ENCODE measurements at regions not wholly inside any gene's neighbourhood (a gene's known extent, or its start where the extent isn't known, plus 50 kb on each side); places are given as distances from the start of the nearest gene placed in this dataset.
A peak's percentile ranks its signal among the peaks of the same experiment; 100 is the strongest.

GRCh38 chr1:34441259-34442069, 264.8 kb downstream of the C1orf94 start:
- no peaks in the 10 kb centered on the region for H3K36me3 ChIP-seq (ENCODE audit: control insufficient read depth, insufficient read depth, low read length)
- no peak overlapping the region for H3K4me3 ChIP-seq (ENCODE audit: low read depth, low read length)
- no peak overlapping the region for H3K27ac ChIP-seq (ENCODE audit: insufficient read depth, low read length, poor library complexity, severe bottlenecking)
- H3K4me3 Mint-ChIP-seq: no peak overlapping the region
- H3K9me3 ChIP-seq (ENCODE audit: control insufficient read depth in 2 of 2, low read length in 2 of 2): no peaks in the 10 kb centered on the region
- H3K4me1 Mint-ChIP-seq: no peaks in the 10 kb centered on the region
- no peaks in the 10 kb centered on the region for H3K36me3 Mint-ChIP-seq
- no peak overlapping the region for H3K27ac Mint-ChIP-seq
- peaks cover 6% of the 10 kb centered on the region for H3K27me3 Mint-ChIP-seq
- H3K4me1 ChIP-seq (ENCODE audit: control insufficient read depth, insufficient read depth, low read length, poor library complexity, severe bottlenecking): no peaks in the 10 kb centered on the region
- H3K9me3 Mint-ChIP-seq: peaks cover 0 to 6% (median 0%) of the 10 kb centered on the region in 7 donors
- ATAC-seq (ENCODE audit: low read depth in 2 of 2): no peak
- peaks cover 9% of the 10 kb centered on the region for H3K27me3 ChIP-seq (ENCODE audit: control insufficient read depth, insufficient read depth, low read length)
- DNase-seq: no peak

DNA sequence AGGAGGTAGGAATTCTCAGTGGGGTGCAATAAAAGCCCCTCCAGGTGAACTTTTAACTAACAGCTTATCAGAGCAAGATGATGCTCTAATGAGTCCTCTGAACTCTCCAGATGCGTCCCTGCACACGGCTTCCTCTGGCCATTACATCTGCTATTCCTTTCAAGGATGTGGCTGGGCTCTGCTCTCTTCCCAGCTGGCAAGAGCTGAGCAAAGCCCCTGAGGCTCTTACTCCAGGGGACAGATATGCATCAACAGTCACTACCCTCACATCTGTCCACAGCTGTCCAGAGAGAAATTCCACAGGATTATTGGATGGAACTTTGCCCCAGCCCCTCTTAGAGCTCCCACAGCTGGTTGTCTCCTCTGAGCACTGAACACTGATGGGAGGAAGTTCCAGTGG, 267.8 kb downstream of the C1orf94 start:
- Histone ChIP-seq H3K4me1 (ENCODE audit: control insufficient read depth, insufficient read depth, low read length, poor library complexity, severe bottlenecking) (no peaks in the 10 kb centered on the region), H3K27me3 (ENCODE audit: control insufficient read depth, insufficient read depth, low read length) (no peaks in the 10 kb centered on the region), H3K9me3 (ENCODE audit: control insufficient read depth in 2 of 2, low read length in 2 of 2) (no peaks in the 10 kb centered on the region), H3K36me3 (ENCODE audit: control insufficient read depth, insufficient read depth, low read length) (no peaks in the 10 kb centered on the region), H3K4me3 (ENCODE audit: low read depth, low read length) (no peak overlapping the region), H3K27ac (ENCODE audit: insufficient read depth, low read length, poor library complexity, severe bottlenecking) (no peak overlapping the region)
- peaks cover 13% of the 10 kb centered on the region for H3K27me3 Mint-ChIP-seq
- no peak overlapping the region for H3K27ac Mint-ChIP-seq
- H3K36me3 Mint-ChIP-seq: no peaks in the 10 kb centered on the region
- DNase-seq (no peak), ATAC-seq (ENCODE audit: low read depth in 2 of 2) (no peak)
- H3K4me3 Mint-ChIP-seq: no peak overlapping the region
- H3K4me1 Mint-ChIP-seq: no peaks in the 10 kb centered on the region
- H3K9me3 Mint-ChIP-seq: peaks cover 0 to 4% (median 0%) of the 10 kb centered on the region in 7 donors

GRCh38 chr1:34450325-34450724, 273.6 kb downstream of the C1orf94 start:
- Mint-ChIP-seq H3K27ac (no peak overlapping the region), H3K4me3 (no peak overlapping the region), H3K4me1 (no peaks in the 10 kb centered on the region), H3K9me3 (peaks cover 0 to 3% (median 0%) of the 10 kb centered on the region in 7 donors), H3K36me3 (no peaks in the 10 kb centered on the region), H3K27me3 (peaks cover 7% of the 10 kb centered on the region)
- ATAC-seq (ENCODE audit: low read depth in 2 of 2) (no peak), DNase-seq (no peak)
- H3K4me3 ChIP-seq (ENCODE audit: low read depth, low read length): no peak overlapping the region
- H3K27ac ChIP-seq (ENCODE audit: insufficient read depth, low read length, poor library complexity, severe bottlenecking): no peak overlapping the region
- H3K36me3 ChIP-seq (ENCODE audit: control insufficient read depth, insufficient read depth, low read length): no peaks in the 10 kb centered on the region
- no peaks in the 10 kb centered on the region for H3K9me3 ChIP-seq (ENCODE audit: control insufficient read depth in 2 of 2, low read length in 2 of 2)
- no peaks in the 10 kb centered on the region for H3K27me3 ChIP-seq (ENCODE audit: control insufficient read depth, insufficient read depth, low read length)
- no peaks in the 10 kb centered on the region for H3K4me1 ChIP-seq (ENCODE audit: control insufficient read depth, insufficient read depth, low read length, poor library complexity, severe bottlenecking)

DNA sequence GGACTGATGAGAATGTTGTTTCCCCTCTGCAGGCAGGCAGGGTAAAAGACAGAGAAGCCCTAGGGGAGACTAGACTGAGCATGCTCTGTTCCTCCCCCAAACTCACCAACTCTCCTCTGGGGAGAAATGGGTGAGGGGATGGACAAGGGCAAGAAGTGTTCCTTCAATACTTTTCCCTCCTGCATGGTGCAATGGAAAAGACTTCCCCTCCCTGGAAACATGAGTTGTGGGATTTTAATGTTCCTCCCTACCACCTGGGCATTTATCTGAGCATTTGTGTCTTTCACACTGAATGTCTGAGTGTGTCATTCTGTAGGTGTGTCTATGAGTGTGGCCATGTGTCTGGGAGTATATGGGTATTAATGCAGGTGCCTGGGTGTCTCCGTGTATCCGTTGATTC, 275.7 kb downstream of the C1orf94 start:
- no peaks in the 10 kb centered on the region for H3K4me1 ChIP-seq (ENCODE audit: control insufficient read depth, insufficient read depth, low read length, poor library complexity, severe bottlenecking)
- DNase-seq: no peak
- H3K36me3 ChIP-seq (ENCODE audit: control insufficient read depth, insufficient read depth, low read length): no peaks in the 10 kb centered on the region
- H3K4me3 ChIP-seq (ENCODE audit: low read depth, low read length): no peak overlapping the region
- H3K9me3 ChIP-seq (ENCODE audit: control insufficient read depth in 2 of 2, low read length in 2 of 2): no peaks in the 10 kb centered on the region
- Mint-ChIP-seq H3K27me3 (peaks cover 7% of the 10 kb centered on the region), H3K4me1 (no peaks in the 10 kb centered on the region), H3K9me3 (peaks cover 0 to 2% (median 0%) of the 10 kb centered on the region in 7 donors), H3K36me3 (no peaks in the 10 kb centered on the region), H3K4me3 (no peak overlapping the region), H3K27ac (no peak overlapping the region)
- H3K27me3 ChIP-seq (ENCODE audit: control insufficient read depth, insufficient read depth, low read length): no peaks in the 10 kb centered on the region
- no peak for ATAC-seq (ENCODE audit: low read depth in 2 of 2)
- no peak overlapping the region for H3K27ac ChIP-seq (ENCODE audit: insufficient read depth, low read length, poor library complexity, severe bottlenecking)

DNA sequence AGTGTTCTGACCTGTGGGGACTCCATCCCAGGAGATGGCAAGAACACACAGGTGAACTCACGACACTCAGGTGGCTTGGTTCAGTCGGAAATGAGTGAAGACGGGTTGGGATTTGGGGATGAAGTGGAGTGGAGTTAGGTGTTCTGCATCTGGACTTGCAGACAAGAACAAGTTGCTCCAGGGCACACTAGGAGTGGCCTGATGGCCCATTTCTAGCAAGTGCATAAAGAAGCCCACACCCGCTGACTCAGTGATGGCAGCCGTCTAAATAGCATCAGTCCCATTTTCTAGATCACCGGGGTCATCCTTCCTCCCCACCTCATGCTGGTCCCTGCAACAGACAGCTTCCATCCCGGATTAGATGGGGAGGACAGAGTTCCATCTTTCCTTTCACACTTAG, 278.4 kb downstream of the C1orf94 start:
- H3K36me3 ChIP-seq (ENCODE audit: control insufficient read depth, insufficient read depth, low read length): no peaks in the 10 kb centered on the region
- H3K27ac ChIP-seq (ENCODE audit: insufficient read depth, low read length, poor library complexity, severe bottlenecking): no peak overlapping the region
- Mint-ChIP-seq H3K4me1 (no peaks in the 10 kb centered on the region), H3K9me3 (peaks cover 0 to 4% (median 0%) of the 10 kb centered on the region in 7 donors), H3K27me3 (peaks cover 3% of the 10 kb centered on the region), H3K27ac (no peak overlapping the region), H3K4me3 (no peak overlapping the region), H3K36me3 (no peaks in the 10 kb centered on the region)
- no peaks in the 10 kb centered on the region for H3K4me1 ChIP-seq (ENCODE audit: control insufficient read depth, insufficient read depth, low read length, poor library complexity, severe bottlenecking)
- H3K4me3 ChIP-seq (ENCODE audit: low read depth, low read length): no peak overlapping the region
- ATAC-seq (ENCODE audit: low read depth in 2 of 2): no peak
- H3K27me3 ChIP-seq (ENCODE audit: control insufficient read depth, insufficient read depth, low read length): no peaks in the 10 kb centered on the region
- H3K9me3 ChIP-seq (ENCODE audit: control insufficient read depth in 2 of 2, low read length in 2 of 2): no peaks in the 10 kb centered on the region
- DNase-seq: no peak

DNA sequence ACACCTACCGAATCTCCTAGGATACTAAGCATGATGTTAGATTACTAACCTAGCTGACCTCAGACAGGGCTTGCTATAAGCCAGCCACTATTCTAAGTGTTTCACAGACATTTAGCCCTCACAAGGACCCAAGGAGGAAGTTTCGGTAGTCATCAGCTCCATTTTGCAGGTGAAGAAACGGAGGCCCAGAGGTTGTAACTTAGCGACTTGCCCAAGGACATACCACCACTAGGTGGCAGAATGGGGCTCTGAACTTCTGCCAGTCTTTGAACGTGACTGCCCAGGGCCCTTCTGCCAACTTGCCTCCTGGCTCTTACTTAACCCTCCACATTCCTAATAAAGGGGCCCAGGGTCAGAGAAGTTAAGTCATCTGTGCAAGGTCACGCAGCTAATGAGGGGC, 283.5 kb downstream of the C1orf94 start:
- Histone ChIP-seq H3K4me3 (ENCODE audit: low read depth, low read length) (no peak overlapping the region), H3K36me3 (ENCODE audit: control insufficient read depth, insufficient read depth, low read length) (no peaks in the 10 kb centered on the region), H3K27ac (ENCODE audit: insufficient read depth, low read length, poor library complexity, severe bottlenecking) (no peak overlapping the region), H3K27me3 (ENCODE audit: control insufficient read depth, insufficient read depth, low read length) (no peaks in the 10 kb centered on the region), H3K9me3 (ENCODE audit: control insufficient read depth in 2 of 2, low read length in 2 of 2) (no peaks in the 10 kb centered on the region), H3K4me1 (ENCODE audit: control insufficient read depth, insufficient read depth, low read length, poor library complexity, severe bottlenecking) (no peaks in the 10 kb centered on the region)
- no peaks in the 10 kb centered on the region for H3K4me1 Mint-ChIP-seq
- H3K27me3 Mint-ChIP-seq: peaks cover 8% of the 10 kb centered on the region
- no peaks in the 10 kb centered on the region for H3K36me3 Mint-ChIP-seq
- H3K4me3 Mint-ChIP-seq: no peak overlapping the region
- H3K9me3 Mint-ChIP-seq: peaks cover 0 to 4% (median 0%) of the 10 kb centered on the region in 7 donors
- peak; percentile 10 to 53 (median 14) for DNase-seq
- no peak for ATAC-seq (ENCODE audit: low read depth in 2 of 2)
- H3K27ac Mint-ChIP-seq: no peak overlapping the region

DNA sequence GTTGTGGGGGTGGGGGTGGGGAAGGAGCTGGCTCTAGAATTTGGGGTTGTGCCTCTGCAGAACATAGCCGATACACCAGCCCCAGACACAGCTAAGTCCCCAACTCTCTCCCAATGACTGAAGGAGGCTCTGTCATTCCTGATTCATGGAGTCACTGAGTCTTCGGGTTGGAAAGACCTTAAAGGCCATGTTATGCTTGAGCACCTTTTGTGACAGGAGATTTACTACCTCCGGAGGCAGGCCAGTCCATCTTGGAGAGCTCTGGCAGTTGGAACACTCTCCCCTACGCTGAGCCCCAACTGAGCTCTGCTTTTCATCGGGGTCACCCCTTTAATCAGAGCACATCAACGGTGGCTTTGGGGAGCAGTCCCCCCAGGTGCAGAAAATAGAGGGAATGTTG, 284.4 kb upstream of the GJB5 start:
- Mint-ChIP-seq H3K9me3 (peaks cover 0 to 3% (median 0%) of the 10 kb centered on the region in 7 donors), H3K4me3 (no peak overlapping the region), H3K4me1 (no peaks in the 10 kb centered on the region), H3K36me3 (no peaks in the 10 kb centered on the region), H3K27me3 (peaks cover 14% of the 10 kb centered on the region), H3K27ac (no peak overlapping the region)
- H3K4me1 ChIP-seq (ENCODE audit: control insufficient read depth, insufficient read depth, low read length, poor library complexity, severe bottlenecking): no peaks in the 10 kb centered on the region
- ATAC-seq (ENCODE audit: low read depth in 2 of 2) (no peak), DNase-seq (no peak)
- H3K27me3 ChIP-seq (ENCODE audit: control insufficient read depth, insufficient read depth, low read length): no peaks in the 10 kb centered on the region
- no peak overlapping the region for H3K27ac ChIP-seq (ENCODE audit: insufficient read depth, low read length, poor library complexity, severe bottlenecking)
- no peaks in the 10 kb centered on the region for H3K36me3 ChIP-seq (ENCODE audit: control insufficient read depth, insufficient read depth, low read length)
- no peak overlapping the region for H3K4me3 ChIP-seq (ENCODE audit: low read depth, low read length)
- no peaks in the 10 kb centered on the region for H3K9me3 ChIP-seq (ENCODE audit: control insufficient read depth in 2 of 2, low read length in 2 of 2)

DNA sequence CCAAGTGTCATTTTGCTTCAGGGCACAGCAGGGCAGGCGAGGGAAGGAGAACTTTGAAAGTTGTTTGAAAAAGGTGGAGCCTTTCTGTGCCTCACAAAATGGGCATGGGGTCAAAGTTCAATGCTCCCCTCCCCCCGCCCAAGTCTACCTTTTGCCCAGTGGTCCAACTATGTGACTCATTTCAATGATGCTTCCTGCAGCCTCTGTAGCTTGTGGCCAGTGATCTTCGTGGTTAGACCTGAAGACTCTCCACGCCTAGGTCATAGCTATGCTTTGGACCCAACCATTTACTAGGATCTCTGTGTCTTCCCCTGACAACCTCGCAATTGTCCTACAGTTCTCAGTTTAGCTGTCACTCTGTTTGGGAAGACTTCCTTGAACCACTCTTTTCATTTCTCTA, 280.3 kb upstream of the GJB5 start:
- H3K27ac Mint-ChIP-seq: no peak overlapping the region
- no peak for DNase-seq

More for the DNA sequence above, 280.3 kb upstream of the GJB5 start:
- Mint-ChIP-seq H3K4me3 (no peak overlapping the region), H3K27me3 (peaks cover 3% of the 10 kb centered on the region), H3K36me3 (no peaks in the 10 kb centered on the region), H3K9me3 (peaks cover 0 to 3% (median 0%) of the 10 kb centered on the region in 7 donors), H3K4me1 (no peaks in the 10 kb centered on the region)
- no peak for ATAC-seq (ENCODE audit: low read depth in 2 of 2)
- H3K27me3 ChIP-seq (ENCODE audit: control insufficient read depth, insufficient read depth, low read length): no peaks in the 10 kb centered on the region
- H3K4me3 ChIP-seq (ENCODE audit: low read depth, low read length): no peak overlapping the region
- H3K4me1 ChIP-seq (ENCODE audit: control insufficient read depth, insufficient read depth, low read length, poor library complexity, severe bottlenecking): no peaks in the 10 kb centered on the region
- no peak overlapping the region for H3K27ac ChIP-seq (ENCODE audit: insufficient read depth, low read length, poor library complexity, severe bottlenecking)
- H3K9me3 ChIP-seq (ENCODE audit: control insufficient read depth in 2 of 2, low read length in 2 of 2): no peaks in the 10 kb centered on the region
- no peaks in the 10 kb centered on the region for H3K36me3 ChIP-seq (ENCODE audit: control insufficient read depth, insufficient read depth, low read length)
